Endodermal cell (in vitro differentiated cells): ENCODE measurements at regions not wholly inside any gene's neighbourhood (a gene's known extent, or its start where the extent isn't known, plus 50 kb on each side); places are given as distances from the start of the nearest gene placed in this dataset.

Experiments used
- DNase-seq: peaks from one replicate; pipeline ENCODE4 v3.0.0-alpha.2; 2017
- H3K27ac ChIP-seq: 2 replicates; pipeline ENCODE4 v1.5.1; 2013; ENCODE audit warnings: mild to moderate bottlenecking, low read depth, low read length, moderate library complexity
- H3K27me3 ChIP-seq: 2 replicates; pipeline ENCODE4 v1.6.1; 2013; ENCODE audit warnings: mild to moderate bottlenecking, low read length, moderate library complexity; ENCODE audit not compliant: insufficient read depth, control insufficient read depth, poor library complexity, severe bottlenecking
- H3K36me3 ChIP-seq: 2 replicates; pipeline ENCODE4 v1.7.0; 2013; ENCODE audit warnings: mild to moderate bottlenecking, low read length, moderate library complexity; ENCODE audit not compliant: control insufficient read depth, insufficient read depth
- H3K4me1 ChIP-seq: one replicate; pipeline ENCODE4 v1.7.0; 2013; ENCODE audit warnings: low read length; ENCODE audit not compliant: control insufficient read depth, insufficient read depth
- H3K4me3 ChIP-seq: 2 replicates; pipeline ENCODE4 v1.5.1; 2013; ENCODE audit warnings: mild to moderate bottlenecking, low read length, moderate library complexity
- H3K9ac ChIP-seq: 2 replicates; pipeline ENCODE4 v1.6.1; 2013; ENCODE audit warnings: mild to moderate bottlenecking, low read length, moderate library complexity; ENCODE audit not compliant: poor library complexity, severe bottlenecking; ENCODE audit errors: extremely low read depth
- H3K9me3 ChIP-seq: 2 replicates; pipeline ENCODE4 v1.6.1; 2013; ENCODE audit warnings: mild to moderate bottlenecking, low read length, moderate library complexity; ENCODE audit not compliant: control insufficient read depth
- H3K27ac Mint-ChIP-seq: 2 replicates; pipeline ENCODE4 v1.8.0; 2020; ENCODE audit warnings: mixed read lengths
- H3K27me3 Mint-ChIP-seq: 2 replicates; pipeline ENCODE4 v1.8.0; 2021; ENCODE audit warnings: mild to moderate bottlenecking, mixed read lengths; ENCODE audit not compliant: insufficient read depth
- H3K36me3 Mint-ChIP-seq: 2 replicates; pipeline ENCODE4 v1.8.0; 2020; ENCODE audit warnings: low read depth, mixed read lengths
- H3K4me1 Mint-ChIP-seq: 2 replicates; pipeline ENCODE4 v1.8.0; 2020; ENCODE audit warnings: mixed read lengths
- H3K4me3 Mint-ChIP-seq: 2 replicates; pipeline ENCODE4 v1.8.0; 2020; ENCODE audit warnings: mild to moderate bottlenecking, moderate library complexity, mixed read lengths
- H3K9me3 Mint-ChIP-seq: 2 replicates; pipeline ENCODE4 v1.8.0; 2020; ENCODE audit warnings: mild to moderate bottlenecking, mixed read lengths
- WGBS, 2 experiments: methylation state at CpG; one replicate each; pipeline versions ENCODE4 v1.1.5 to v1.1.7; 2013; ENCODE audit warnings: missing lambda C conversion rate in 2 of 2, mixed read lengths in 1 of 2; ENCODE audit not compliant: insufficient coverage in 1 of 2, insufficient read length in 1 of 2; 5-methylcytosine and 5-hydroxymethylcytosine counted together
- TF ChIP-seq, protein P1 (sequence below): fragments of 200-600 bp; sonication (generic); conservative IDR thresholded peaks from 2 replicates; pipeline ENCODE4 v1.5.0; 2021; ENCODE audit warnings: antibody characterized with exemption, mild to moderate bottlenecking

DNA sequence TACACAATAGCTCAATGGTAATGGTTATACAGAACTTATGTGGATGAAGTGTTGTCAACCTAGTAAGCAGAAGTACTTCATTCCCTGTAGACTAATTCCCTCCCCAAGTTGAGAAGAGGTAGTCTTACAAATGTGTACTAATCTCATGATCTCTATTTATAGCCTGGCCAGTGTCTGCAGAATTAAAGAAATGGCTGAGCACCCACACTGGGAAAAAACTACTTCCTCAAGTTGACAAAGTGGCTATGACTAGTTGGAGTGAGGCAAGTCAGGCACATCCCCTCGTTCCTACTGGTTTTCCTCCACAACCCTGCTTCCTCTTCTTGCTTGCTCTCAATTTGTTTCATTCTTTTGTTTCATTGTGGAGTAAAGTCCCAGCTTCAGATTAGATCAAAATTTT is 566.7 kb upstream of the ZNF717 start:
- H3K4me1 ChIP-seq = no peaks in the 10 kb centered on the region
- Mint-ChIP-seq H3K27ac (no peak overlapping the region), H3K9me3 (no peaks in the 10 kb centered on the region), H3K4me3 (no peak overlapping the region), H3K4me1 (peaks cover 14% of the 10 kb centered on the region), H3K36me3 (no peaks in the 10 kb centered on the region), H3K27me3 (no peaks in the 10 kb centered on the region)
- TF ChIP-seq, protein P1, sequence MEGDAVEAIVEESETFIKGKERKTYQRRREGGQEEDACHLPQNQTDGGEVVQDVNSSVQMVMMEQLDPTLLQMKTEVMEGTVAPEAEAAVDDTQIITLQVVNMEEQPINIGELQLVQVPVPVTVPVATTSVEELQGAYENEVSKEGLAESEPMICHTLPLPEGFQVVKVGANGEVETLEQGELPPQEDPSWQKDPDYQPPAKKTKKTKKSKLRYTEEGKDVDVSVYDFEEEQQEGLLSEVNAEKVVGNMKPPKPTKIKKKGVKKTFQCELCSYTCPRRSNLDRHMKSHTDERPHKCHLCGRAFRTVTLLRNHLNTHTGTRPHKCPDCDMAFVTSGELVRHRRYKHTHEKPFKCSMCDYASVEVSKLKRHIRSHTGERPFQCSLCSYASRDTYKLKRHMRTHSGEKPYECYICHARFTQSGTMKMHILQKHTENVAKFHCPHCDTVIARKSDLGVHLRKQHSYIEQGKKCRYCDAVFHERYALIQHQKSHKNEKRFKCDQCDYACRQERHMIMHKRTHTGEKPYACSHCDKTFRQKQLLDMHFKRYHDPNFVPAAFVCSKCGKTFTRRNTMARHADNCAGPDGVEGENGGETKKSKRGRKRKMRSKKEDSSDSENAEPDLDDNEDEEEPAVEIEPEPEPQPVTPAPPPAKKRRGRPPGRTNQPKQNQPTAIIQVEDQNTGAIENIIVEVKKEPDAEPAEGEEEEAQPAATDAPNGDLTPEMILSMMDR = no peak
- no peaks in the 10 kb centered on the region for H3K9me3 ChIP-seq
- H3K9ac ChIP-seq = no peak overlapping the region
- no peaks in the 10 kb centered on the region for H3K36me3 ChIP-seq
- WGBS, 2 experiments = 83% methylated on average over 1 of the region's 1 CpG; no CpG with 5 or more reads in 1 of the 2 experiments
- no peak overlapping the region for H3K27ac ChIP-seq
- no peak overlapping the region for H3K4me3 ChIP-seq
- H3K27me3 ChIP-seq = no peaks in the 10 kb centered on the region
- no peak for DNase-seq

DNA sequence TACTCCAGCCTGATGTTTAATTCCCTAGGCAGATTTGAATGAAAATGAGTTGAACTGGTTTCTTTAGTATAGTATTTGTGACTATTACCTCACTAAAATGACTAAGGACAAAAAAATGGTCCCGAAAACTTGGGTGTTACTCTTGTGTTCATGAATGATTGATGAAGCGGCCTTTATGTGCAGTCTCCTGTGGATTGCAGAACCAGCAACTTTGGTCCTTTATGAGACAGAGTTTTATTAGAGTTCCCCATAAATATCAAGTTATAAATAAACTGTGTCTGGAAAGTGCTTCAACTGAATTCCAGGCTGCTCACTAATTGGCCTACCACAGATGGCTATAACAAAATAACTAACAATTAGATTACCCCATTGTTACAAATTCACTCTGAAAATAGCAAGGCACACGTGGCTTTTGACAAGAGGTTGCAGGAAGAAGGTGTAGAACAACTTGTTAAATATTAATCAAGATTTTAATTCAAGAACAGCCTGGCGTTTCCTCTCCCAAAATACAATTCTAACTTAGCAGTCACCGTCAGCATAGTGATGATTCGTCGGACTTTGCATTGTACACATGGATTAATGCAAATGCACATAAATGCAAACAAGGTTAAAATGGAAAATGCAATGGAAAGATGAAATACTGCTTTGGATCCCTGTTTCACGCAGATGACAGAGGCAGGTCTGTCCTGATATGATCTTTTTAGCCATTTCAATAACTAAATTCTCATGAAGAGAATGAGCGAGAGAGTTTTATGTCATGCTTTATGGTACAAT is 567.3 kb upstream of the ZNF717 start:
- H3K4me1 Mint-ChIP-seq = peaks cover 14% of the 10 kb centered on the region
- H3K36me3 Mint-ChIP-seq = no peaks in the 10 kb centered on the region
- H3K27me3 Mint-ChIP-seq = no peaks in the 10 kb centered on the region
- TF ChIP-seq, protein P1 = no peak
- H3K9me3 Mint-ChIP-seq = no peaks in the 10 kb centered on the region
- H3K9ac ChIP-seq = no peak overlapping the region
- DNase-seq = no peak
- H3K27ac ChIP-seq = no peak overlapping the region
- no peak overlapping the region for H3K4me3 ChIP-seq
- H3K27me3 ChIP-seq = no peaks in the 10 kb centered on the region
- WGBS, 2 experiments = 83 to 90% methylated on average over 5 to 9 of the region's 9 CpGs
- H3K4me1 ChIP-seq = no peaks in the 10 kb centered on the region
- no peak overlapping the region for H3K4me3 Mint-ChIP-seq
- H3K27ac Mint-ChIP-seq = no peak overlapping the region
- no peaks in the 10 kb centered on the region for H3K9me3 ChIP-seq
- H3K36me3 ChIP-seq = no peaks in the 10 kb centered on the region

DNA sequence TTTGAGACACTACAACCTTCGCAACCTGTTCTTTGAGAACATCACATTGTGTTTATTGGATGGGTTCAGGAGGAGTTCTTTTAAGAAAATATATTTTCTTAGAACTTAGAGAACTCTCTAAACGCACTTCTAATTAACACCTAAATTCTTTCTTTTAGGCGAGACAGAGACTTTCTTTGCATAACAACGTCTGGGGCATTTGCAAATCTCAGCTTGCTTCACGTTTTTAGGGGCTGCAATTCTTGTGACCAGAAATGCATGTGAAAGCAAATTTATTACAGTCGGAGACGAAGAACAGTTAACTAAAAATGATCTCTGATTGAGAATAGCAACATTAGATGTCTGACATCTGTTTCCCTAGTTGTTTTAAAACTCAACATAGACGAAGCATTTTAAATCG is 568.3 kb upstream of the ZNF717 start:
- Mint-ChIP-seq H3K9me3 (no peaks in the 10 kb centered on the region), H3K4me1 (peaks cover 14% of the 10 kb centered on the region), H3K27ac (peak overlapping the region; percentile 35), H3K36me3 (no peaks in the 10 kb centered on the region), H3K4me3 (no peak overlapping the region), H3K27me3 (no peaks in the 10 kb centered on the region)
- 21 to 40% methylated on average over 6 to 9 of the region's 9 CpGs for WGBS, 2 experiments
- no peak for DNase-seq
- H3K9ac ChIP-seq = no peak overlapping the region
- no peaks in the 10 kb centered on the region for H3K4me1 ChIP-seq
- no peaks in the 10 kb centered on the region for H3K9me3 ChIP-seq
- no peak overlapping the region for H3K4me3 ChIP-seq
- no peaks in the 10 kb centered on the region for H3K27me3 ChIP-seq
- H3K27ac ChIP-seq = no peak overlapping the region
- TF ChIP-seq, protein P1 = no peak
- H3K36me3 ChIP-seq = no peaks in the 10 kb centered on the region
